SK-N-SH (cell line): ENCODE measurements at regions not wholly inside any gene's neighbourhood (a gene's known extent, or its start where the extent isn't known, plus 50 kb on each side); places are given as distances from the start of the nearest gene placed in this dataset.

ENCODE experiments used
- CTCF ChIA-PET: fragments of 300-600, 350-600 bp; formaldehyde crosslinking; extraction: SDS; loops from one replicate; lab custom pipeline; 2021; lab: Yijun Ruan, JAX
- POLR2A ChIA-PET: fragments of 350-600 bp; sonication (Branson Sonifier 250); formaldehyde crosslinking; extraction: SDS; loops from one replicate; lab custom pipeline; 2020; ENCODE audit warnings: antibody characterized with exemption, inconsistent platforms; lab: Yijun Ruan, JAX
- DNase-seq: peaks from one replicate; pipeline ENCODE4 v3.0.0; 2012
- H2AFZ ChIP-seq: fragments of 200-600 bp; sonication (generic); 2 replicates; pipeline ENCODE4 v1.8.1; 2016; ENCODE audit warnings: antibody characterized with exemption, mild to moderate bottlenecking, low read depth
- H3F3A ChIP-seq: fragments of 200-600 bp; sonication (generic); replicated peaks from 2 replicates; pipeline ENCODE3; 2016; ENCODE audit warnings: antibody characterized with exemption, mild to moderate bottlenecking; ENCODE audit not compliant: insufficient read depth
- H3K27ac ChIP-seq, 2 experiments: fragments of 200-500 bp in 1 of 2; fragments of 200-600 bp in 1 of 2; sonication (Bioruptor generic) in 1 of 2; sonication (generic), shearing (Covaris generic) in 1 of 2; 2 replicates each; pipeline versions ENCODE4 v1.5.1 to v1.6.1; 2014 to 2016; ENCODE audit warnings: low read depth in 2 of 2, inconsistent platforms in 1 of 2, low read length in 1 of 2, mild to moderate bottlenecking in 1 of 2, mixed read lengths in 1 of 2
- H3K27me3 ChIP-seq: fragments of 200-600 bp; sonication (generic), shearing (Covaris generic); 2 replicates; pipeline ENCODE4 v1.6.1; 2016; ENCODE audit warnings: mixed run types; ENCODE audit not compliant: insufficient read depth
- H3K36me3 ChIP-seq, 2 experiments: fragments of 200-500 bp in 1 of 2; fragments of 200-600 bp in 1 of 2; sonication (Bioruptor generic) in 1 of 2; sonication (generic) in 1 of 2; replicated peaks in 1 of 2; 2 replicates each; pipeline versions ENCODE3 to v1.5.1; 2014 to 2016; ENCODE audit warnings: low read length in 1 of 2, mild to moderate bottlenecking in 1 of 2; ENCODE audit not compliant: insufficient read depth in 2 of 2, control insufficient read depth in 1 of 2
- H3K4me1 ChIP-seq, 2 experiments: fragments of 200-500 bp in 1 of 2; fragments of 200-600 bp in 1 of 2; sonication (Bioruptor generic) in 1 of 2; sonication (generic), shearing (Covaris generic) in 1 of 2; 2 replicates each; pipeline versions ENCODE4 v1.5.1 to v1.6.1; 2014 to 2016; ENCODE audit warnings: low read depth in 1 of 2, low read length in 1 of 2, mixed run types in 1 of 2; ENCODE audit not compliant: insufficient read depth in 2 of 2, control insufficient read depth in 1 of 2
- H3K4me2 ChIP-seq: fragments of 200-600 bp; sonication (generic), shearing (Covaris generic); 2 replicates; pipeline ENCODE4 v1.6.1; 2017; ENCODE audit warnings: mixed run types
- H3K4me3 ChIP-seq, 2 experiments: fragments of 200-500 bp in 1 of 2; fragments of 200-600 bp in 1 of 2; sonication (Bioruptor generic) in 1 of 2; sonication (generic), shearing (Covaris generic) in 1 of 2; 2 replicates each; pipeline versions ENCODE4 v1.5.1 to v1.8.1; 2014 to 2016; ENCODE audit warnings: low read depth in 2 of 2, inconsistent platforms in 1 of 2, low read length in 1 of 2, mild to moderate bottlenecking in 1 of 2, mixed read lengths in 1 of 2, moderate library complexity in 1 of 2
- H3K79me2 ChIP-seq: fragments of 200-600 bp; sonication (generic); 2 replicates; pipeline ENCODE4 v1.8.1; 2017; ENCODE audit warnings: mild to moderate bottlenecking; ENCODE audit not compliant: insufficient read depth
- H3K9ac ChIP-seq: fragments of 200-600 bp; sonication (generic); 2 replicates; pipeline ENCODE4 v1.6.1; 2017; ENCODE audit warnings: mixed run types
- H3K9me2 ChIP-seq: fragments of 200-600 bp; sonication (generic); 2 replicates; pipeline ENCODE4 v1.6.1; 2017; ENCODE audit warnings: mixed run types
- H3K9me3 ChIP-seq: fragments of 200-600 bp; sonication (generic); 2 replicates; pipeline ENCODE4 v1.6.1; 2017; ENCODE audit warnings: mixed run types, mild to moderate bottlenecking, moderate library complexity
- H4K20me1 ChIP-seq: fragments of 200-600 bp; sonication (generic); 2 replicates; pipeline ENCODE4 v1.6.1; 2017; ENCODE audit warnings: mild to moderate bottlenecking, mixed run types; ENCODE audit not compliant: insufficient read depth
- EP300 ChIP-seq, 2 experiments: IDR thresholded peaks; 2 replicates each; pipeline versions ENCODE4 v1.4.0 to v1.6.1; 2012; ENCODE audit warnings: borderline replicate concordance in 1 of 2, low read depth in 1 of 2, low read length in 1 of 2
- EZH2phosphoT487 ChIP-seq: fragments of 200-600 bp; sonication (generic); IDR thresholded peaks from 2 replicates; pipeline ENCODE4 v1.6.1; 2017; ENCODE audit warnings: low read depth, mixed run types, mild to moderate bottlenecking, antibody characterized with exemption, moderate library complexity, borderline replicate concordance
- FOSL2 ChIP-seq: IDR thresholded peaks from 2 replicates; pipeline ENCODE4 v1.4.0; 2012; ENCODE audit warnings: low read depth, mild to moderate bottlenecking, moderate library complexity, borderline replicate concordance
- FOXM1 ChIP-seq: IDR thresholded peaks from 2 replicates; pipeline ENCODE4 v1.4.0; 2012; ENCODE audit warnings: low read depth, mild to moderate bottlenecking
- JUND ChIP-seq: IDR thresholded peaks from 2 replicates; pipeline ENCODE4 v1.4.0; 2012
- MEF2A ChIP-seq: IDR thresholded peaks from 2 replicates; pipeline ENCODE4 v1.4.0; 2012; ENCODE audit warnings: low read depth, borderline replicate concordance
- NFIC ChIP-seq: IDR thresholded peaks from 2 replicates; pipeline ENCODE4 v1.4.0; 2012; ENCODE audit warnings: borderline replicate concordance
- NRF1 ChIP-seq: IDR thresholded peaks from 2 replicates; pipeline ENCODE4 v1.6.1; 2012; ENCODE audit warnings: low read depth, mild to moderate bottlenecking, low read length
- POLR2AphosphoS5 ChIP-seq: IDR thresholded peaks from 2 replicates; pipeline ENCODE4 v1.6.1; 2012; ENCODE audit warnings: low read depth, low read length
- RFX5 ChIP-seq: IDR thresholded peaks from 2 replicates; pipeline ENCODE4 v1.6.1; 2012; ENCODE audit warnings: mild to moderate bottlenecking, improper control_type of control experiment, low read length
- RXRA ChIP-seq: IDR thresholded peaks from 2 replicates; pipeline ENCODE4 v1.4.0; 2012; ENCODE audit warnings: low read depth, mild to moderate bottlenecking, borderline replicate concordance
- TAF1 ChIP-seq: IDR thresholded peaks from 2 replicates; pipeline ENCODE4 v1.6.1; 2012; ENCODE audit warnings: low read depth, mild to moderate bottlenecking, low read length, moderate library complexity, borderline replicate concordance
- TCF12 ChIP-seq: IDR thresholded peaks from 2 replicates; pipeline ENCODE4 v1.4.0; 2012
- TEAD4 ChIP-seq: IDR thresholded peaks from 2 replicates; pipeline ENCODE4 v1.4.0; 2012; ENCODE audit warnings: mild to moderate bottlenecking, borderline replicate concordance; ENCODE audit not compliant: insufficient read depth
- YY1 ChIP-seq: IDR thresholded peaks from 2 replicates; pipeline ENCODE4 v1.4.0; 2012; ENCODE audit warnings: low read depth, mild to moderate bottlenecking
- WGBS: methylation state at CpG from one replicate; pipeline ENCODE4 v1.1.6; 2017; ENCODE audit warnings: low lambda C conversion rate; 5-methylcytosine and 5-hydroxymethylcytosine counted together
- TF ChIP-seq, protein P1 (sequence below): IDR thresholded peaks from 2 replicates; pipeline ENCODE4; 2012
- TF ChIP-seq, protein P2 (sequence below): IDR thresholded peaks from 2 replicates; pipeline ENCODE4 v1.4.0; 2012; ENCODE audit warnings: low read depth, borderline replicate concordance
- TF ChIP-seq, protein P3 (sequence below): IDR thresholded peaks from 2 replicates; pipeline ENCODE4 v1.4.0; 2012; ENCODE audit warnings: low read depth
- TF ChIP-seq, protein P4 (sequence below): fragments of 150-350 bp; IDR thresholded peaks from 2 replicates; pipeline ENCODE4 v1.6.1; 2016; ENCODE audit warnings: mild to moderate bottlenecking, low read depth, low read length

DNA sequence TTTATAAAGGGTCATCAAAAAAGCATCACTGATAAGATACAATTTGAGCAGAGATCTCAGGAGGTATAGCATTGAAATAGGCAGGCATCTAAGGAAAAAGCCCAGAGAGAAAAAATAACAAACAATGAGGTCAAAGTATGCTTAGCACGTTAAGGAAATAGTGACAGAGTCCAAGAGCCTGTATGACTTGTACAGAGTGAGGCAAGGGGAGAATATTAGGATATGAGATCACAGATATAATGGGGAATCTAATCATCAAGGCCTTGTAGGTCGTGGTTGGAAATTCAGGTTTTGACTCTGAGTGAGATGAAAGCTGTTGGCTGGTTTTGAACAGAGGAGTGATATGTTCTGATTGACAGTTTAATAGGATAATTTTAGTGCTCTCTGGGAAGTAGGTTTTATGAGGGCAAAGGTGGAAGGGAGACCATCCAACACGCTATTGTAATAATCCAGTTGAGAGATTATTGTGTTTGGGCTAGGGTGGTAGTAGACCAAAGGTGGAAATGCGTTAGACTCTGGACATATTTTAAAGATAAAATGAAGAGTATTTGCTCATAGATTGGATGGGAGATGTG lies 644.6 kb upstream of the TMPRSS15 start (continued):
- TF ChIP-seq, protein P1, sequence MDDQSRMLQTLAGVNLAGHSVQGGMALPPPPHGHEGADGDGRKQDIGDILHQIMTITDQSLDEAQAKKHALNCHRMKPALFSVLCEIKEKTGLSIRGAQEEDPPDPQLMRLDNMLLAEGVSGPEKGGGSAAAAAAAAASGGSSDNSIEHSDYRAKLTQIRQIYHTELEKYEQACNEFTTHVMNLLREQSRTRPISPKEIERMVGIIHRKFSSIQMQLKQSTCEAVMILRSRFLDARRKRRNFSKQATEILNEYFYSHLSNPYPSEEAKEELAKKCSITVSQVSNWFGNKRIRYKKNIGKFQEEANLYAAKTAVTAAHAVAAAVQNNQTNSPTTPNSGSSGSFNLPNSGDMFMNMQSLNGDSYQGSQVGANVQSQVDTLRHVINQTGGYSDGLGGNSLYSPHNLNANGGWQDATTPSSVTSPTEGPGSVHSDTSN, result no peak
- TF ChIP-seq JUND (no peak), MEF2A (no peak), EZH2phosphoT487 (no peak), NRF1 (no peak), FOXM1 (no peak), YY1 (no peak), FOSL2 (no peak), RFX5 (no peak), TAF1 (no peak)
- TF ChIP-seq, protein P2, sequence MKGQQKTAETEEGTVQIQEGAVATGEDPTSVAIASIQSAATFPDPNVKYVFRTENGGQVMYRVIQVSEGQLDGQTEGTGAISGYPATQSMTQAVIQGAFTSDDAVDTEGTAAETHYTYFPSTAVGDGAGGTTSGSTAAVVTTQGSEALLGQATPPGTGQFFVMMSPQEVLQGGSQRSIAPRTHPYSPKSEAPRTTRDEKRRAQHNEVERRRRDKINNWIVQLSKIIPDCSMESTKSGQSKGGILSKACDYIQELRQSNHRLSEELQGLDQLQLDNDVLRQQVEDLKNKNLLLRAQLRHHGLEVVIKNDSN, result no peak
- TF ChIP-seq, protein P3, sequence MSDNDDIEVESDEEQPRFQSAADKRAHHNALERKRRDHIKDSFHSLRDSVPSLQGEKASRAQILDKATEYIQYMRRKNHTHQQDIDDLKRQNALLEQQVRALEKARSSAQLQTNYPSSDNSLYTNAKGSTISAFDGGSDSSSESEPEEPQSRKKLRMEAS, result no peak

DNA sequence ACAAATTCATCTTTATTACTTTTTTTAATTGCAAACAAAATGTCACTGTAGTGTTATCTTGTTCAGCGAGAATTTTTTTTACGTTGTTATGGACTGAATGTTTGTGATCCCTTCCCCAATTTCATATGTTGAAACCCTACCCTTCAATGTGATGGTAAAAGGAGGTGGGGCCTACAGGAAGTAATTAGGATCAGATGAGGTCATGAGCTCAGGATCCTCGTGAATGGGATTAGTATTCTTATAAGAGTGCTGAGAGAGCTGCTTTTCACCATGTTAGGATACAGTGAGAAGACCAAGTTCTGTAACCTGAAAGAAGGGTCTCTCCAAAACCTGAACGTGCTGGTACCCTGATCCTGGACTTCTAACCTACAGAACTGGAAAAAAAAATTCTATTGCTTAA lies 646.0 kb upstream of the TMPRSS15 start:
- WGBS, result 2% methylated on average over 4 of the region's 4 CpGs
- H3K9me3 ChIP-seq, result no peaks in the 10 kb centered on the region
- no peaks in the 10 kb centered on the region for H3K27me3 ChIP-seq
- H3K9ac ChIP-seq, result no peak overlapping the region
- TF ChIP-seq TCF12, result no peak
- TF ChIP-seq, protein P4, sequence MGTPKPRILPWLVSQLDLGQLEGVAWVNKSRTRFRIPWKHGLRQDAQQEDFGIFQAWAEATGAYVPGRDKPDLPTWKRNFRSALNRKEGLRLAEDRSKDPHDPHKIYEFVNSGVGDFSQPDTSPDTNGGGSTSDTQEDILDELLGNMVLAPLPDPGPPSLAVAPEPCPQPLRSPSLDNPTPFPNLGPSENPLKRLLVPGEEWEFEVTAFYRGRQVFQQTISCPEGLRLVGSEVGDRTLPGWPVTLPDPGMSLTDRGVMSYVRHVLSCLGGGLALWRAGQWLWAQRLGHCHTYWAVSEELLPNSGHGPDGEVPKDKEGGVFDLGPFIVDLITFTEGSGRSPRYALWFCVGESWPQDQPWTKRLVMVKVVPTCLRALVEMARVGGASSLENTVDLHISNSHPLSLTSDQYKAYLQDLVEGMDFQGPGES, result no peak
- TF ChIP-seq TEAD4, result no peak
- TF ChIP-seq EP300 (IDR thresholded peaks at IDR 0.05; ENCODE audit: borderline replicate concordance in 1 of 2, low read depth in 1 of 2, low read length in 1 of 2), result no peak
- TF ChIP-seq RXRA, result no peak
- no peak for TF ChIP-seq POLR2AphosphoS5
- no peak for TF ChIP-seq JUND
- no peak for TF ChIP-seq NFIC
- ChIA-PET CTCF (no interaction called here), POLR2A (no interaction called here)
- no peaks in the 10 kb centered on the region for H3K4me1 ChIP-seq
- H3K4me3 ChIP-seq, result no peak overlapping the region
- H3K4me2 ChIP-seq, result no peak overlapping the region
- no peaks in the 10 kb centered on the region for H3F3A ChIP-seq
- DNase-seq, result no peak
- no peaks in the 10 kb centered on the region for H4K20me1 ChIP-seq
- H2AFZ ChIP-seq, result no peak overlapping the region
- H3K9me2 ChIP-seq, result no peaks in the 10 kb centered on the region
- H3K79me2 ChIP-seq, result no peaks in the 10 kb centered on the region
- H3K27ac ChIP-seq, result no peak overlapping the region
- H3K36me3 ChIP-seq, result no peaks in the 10 kb centered on the region
